ENCODE measurements at regions not wholly inside any gene's neighbourhood (a gene's known extent, or its start where the extent isn't known, plus 50 kb on each side); places are given as distances from the start of the nearest gene placed in this dataset.

- TF ChIP-seq CTCF (IDR thresholded peaks at IDR 0.05; ENCODE audit: low read depth, low read length), result no peak
- no peak for DNase-seq (ENCODE audit: extremely low read depth, low read depth)
These were observed 73.8 kb downstream of the MRPL36 start for GRCh38 chr5:1725641-1726468.

- no peak for TF ChIP-seq CTCF (IDR thresholded peaks at IDR 0.05; ENCODE audit: low read depth, low read length)
- DNase-seq (ENCODE audit: extremely low read depth, low read depth), result no peak
These were observed 74.6 kb downstream of the MRPL36 start for GRCh38 chr5:1724822-1725602.

- no peak for DNase-seq (ENCODE audit: extremely low read depth, low read depth)
- no peak for TF ChIP-seq CTCF (IDR thresholded peaks at IDR 0.05; ENCODE audit: low read depth, low read length)
These were observed 75.4 kb downstream of the MRPL36 start for GRCh38 chr5:1723957-1724821.

- no peak for DNase-seq (ENCODE audit: extremely low read depth, low read depth)
- TF ChIP-seq CTCF (IDR thresholded peaks at IDR 0.05; ENCODE audit: low read depth, low read length), result no peak
These were observed 76.2 kb downstream of the MRPL36 start for GRCh38 chr5:1723476-1723875.

GRCh38 chr5:1722877-1723276 lies 76.8 kb downstream of the MRPL36 start:
- TF ChIP-seq CTCF (IDR thresholded peaks at IDR 0.05; ENCODE audit: low read depth, low read length), result no peak
- no peak for DNase-seq (ENCODE audit: extremely low read depth, low read depth)

- no peak for DNase-seq (ENCODE audit: extremely low read depth, low read depth)
- no peak for TF ChIP-seq CTCF (IDR thresholded peaks at IDR 0.05; ENCODE audit: low read depth, low read length)
These were observed 79.1 kb downstream of the MRPL36 start for GRCh38 chr5:1720396-1721110.

Measured in AG09319 (cell line).